Endothelial cell of umbilical vein (primary cell): ENCODE measurements at regions not wholly inside any gene's neighbourhood (a gene's known extent, or its start where the extent isn't known, plus 50 kb on each side); places are given as distances from the start of the nearest gene placed in this dataset.

Experiments
- BruUV-seq: library from RNA; stranded (reverse); fragments of 400-500 nt; replicated peaks from 2 replicates; lab custom pipeline; 2021; lab: Mats Ljungman, UMichigan
- CTCF ChIA-PET: fragments of 300-600, 350-600 bp; sonication (Branson Sonifier 250); formaldehyde crosslinking; loops from one replicate; lab custom pipeline; 2021; ENCODE audit warnings: antibody characterized with exemption, inconsistent platforms; lab: Charles Lee
- POLR2A ChIA-PET: fragments of 300-600, 350-600 bp; sonication (Branson Sonifier 250); formaldehyde crosslinking; loops from one replicate; lab custom pipeline; 2021; ENCODE audit warnings: antibody characterized with exemption, inconsistent platforms; lab: Charles Lee
- DNase-seq: peaks from one replicate; pipeline ENCODE4 v3.0.0-alpha.2; 2011; ENCODE audit warnings: low read depth, low spot score
- FAIRE-seq: peaks from 2 replicates; lab custom pipeline; 2011; peaks lifted over from hg19 to GRCh38; lab: Jason Lieb, UNC
- H2AFZ ChIP-seq: 2 replicates; pipeline ENCODE4 v1.6.0; 2012; ENCODE audit warnings: low read depth, low read length, control low read depth, inconsistent platforms
- H3K27ac ChIP-seq: 2 replicates; pipeline ENCODE4 v1.5.1; 2011; ENCODE audit warnings: low read depth, mild to moderate bottlenecking, control low read depth, low read length, moderate library complexity; ENCODE audit not compliant: insufficient read depth
- H3K27me3 ChIP-seq, 2 experiments: 2 replicates each; pipeline versions ENCODE4 v1.6.0 to v1.6.1; 2011; ENCODE audit warnings: low read length in 2 of 2, mixed read lengths in 1 of 2; ENCODE audit not compliant: control insufficient read depth in 2 of 2, insufficient read depth in 2 of 2
- H3K36me3 ChIP-seq, 2 experiments: 2 replicates in 1 of 2; 3 replicates in 1 of 2; pipeline ENCODE4 v1.5.1; 2011; ENCODE audit warnings: low read length in 2 of 2, mild to moderate bottlenecking in 1 of 2, moderate library complexity in 1 of 2; ENCODE audit not compliant: control insufficient read depth in 2 of 2, insufficient read depth in 2 of 2; ENCODE audit errors: extremely low read depth in 1 of 2
- H3K4me1 ChIP-seq: 3 replicates; pipeline ENCODE4 v1.5.1; 2011; ENCODE audit warnings: mild to moderate bottlenecking, low read length; ENCODE audit not compliant: control insufficient read depth, insufficient read depth; ENCODE audit errors: extremely low read depth
- H3K4me2 ChIP-seq: 2 replicates; pipeline ENCODE4 v1.6.1; 2011; ENCODE audit warnings: low read length, control low read depth, mixed read lengths; ENCODE audit not compliant: insufficient read depth
- H3K4me3 ChIP-seq, 3 experiments: fragments of 200-600 bp in 1 of 3; sonication (generic), shearing (Covaris generic) in 1 of 3; replicated peaks in 1 of 3; 2 replicates each; pipeline ENCODE4 v1.5.1; 2011 to 2016; ENCODE audit warnings: control low read depth in 3 of 3, low read length in 3 of 3, mild to moderate bottlenecking in 2 of 3, inconsistent platforms in 1 of 3, low read depth in 1 of 3, moderate library complexity in 1 of 3; ENCODE audit not compliant: insufficient read depth in 1 of 3
- H3K79me2 ChIP-seq: 2 replicates; pipeline ENCODE4 v1.6.0; 2012; ENCODE audit warnings: low read length, inconsistent platforms; ENCODE audit not compliant: control insufficient read depth, insufficient read depth
- H3K9ac ChIP-seq: replicated peaks from 2 replicates; pipeline ENCODE3; 2011; ENCODE audit warnings: low read length, control low read depth; ENCODE audit not compliant: insufficient read depth; ENCODE audit errors: extremely low read depth
- H3K9me1 ChIP-seq: replicated peaks from 3 replicates; pipeline ENCODE4 v1.6.0; 2011; ENCODE audit warnings: mild to moderate bottlenecking, low read length; ENCODE audit not compliant: control insufficient read depth, insufficient read depth; ENCODE audit errors: extremely low read depth
- H3K9me3 ChIP-seq: replicated peaks from 2 replicates; pipeline ENCODE4 v1.5.1; 2012; ENCODE audit warnings: low read length, inconsistent platforms; ENCODE audit not compliant: control insufficient read depth, insufficient read depth
- H4K20me1 ChIP-seq: replicated peaks from 2 replicates; pipeline ENCODE3; 2011; ENCODE audit warnings: mild to moderate bottlenecking, low read length; ENCODE audit not compliant: control insufficient read depth, insufficient read depth; ENCODE audit errors: extremely low read depth
- EZH2 ChIP-seq: IDR thresholded peaks from 2 replicates; pipeline ENCODE4 v1.6.1; 2012; ENCODE audit warnings: borderline replicate concordance, low read depth, mild to moderate bottlenecking, moderate library complexity, low read length, inconsistent platforms; ENCODE audit not compliant: severe bottlenecking
- FOS ChIP-seq: IDR thresholded peaks from 2 replicates; pipeline ENCODE4 v1.6.1; 2011; ENCODE audit warnings: mild to moderate bottlenecking, low read length, moderate library complexity, borderline replicate concordance; ENCODE audit not compliant: insufficient read depth
- GATA2 ChIP-seq: IDR thresholded peaks from 2 replicates; pipeline ENCODE4 v1.7.0; 2011; ENCODE audit warnings: low read depth, mild to moderate bottlenecking, moderate library complexity, mixed read lengths, low read length; ENCODE audit not compliant: insufficient read length, insufficient read depth
- JUN ChIP-seq: IDR thresholded peaks from 2 replicates; pipeline ENCODE4 v1.6.1; 2011; ENCODE audit warnings: borderline replicate concordance, low read depth; ENCODE audit not compliant: insufficient read length, insufficient read depth
- MAX ChIP-seq: IDR thresholded peaks from 2 replicates; pipeline ENCODE4 v1.6.1; 2011; ENCODE audit not compliant: insufficient read depth, insufficient read length
- MYC ChIP-seq: IDR thresholded peaks from one replicate; pipeline ENCODE4 v1.6.1; 2011; ENCODE audit warnings: mild to moderate bottlenecking, low read depth, low read length
- POLR2AphosphoS5 ChIP-seq: IDR thresholded peaks from 2 replicates; pipeline ENCODE4 v1.6.1; 2012; ENCODE audit warnings: low read depth, mild to moderate bottlenecking, control low read depth, low read length, moderate library complexity; ENCODE audit not compliant: insufficient read depth
- dilution Hi-C: fragments of 300-500 bp; cut with MboI; formaldehyde crosslinking; loops from one replicate; pipeline ENCODE4 v1.15.0; 2019; ENCODE audit warnings: low sequenced_read_pairs; ENCODE audit not compliant: extremely low pct_ligation_motif_present
- intact Hi-C: fragments of 100-400 bp; cut with micrococcal nuclease; formaldehyde crosslinking; loops from one replicate; pipeline ENCODE4 v1.10.0; 2022

DNA sequence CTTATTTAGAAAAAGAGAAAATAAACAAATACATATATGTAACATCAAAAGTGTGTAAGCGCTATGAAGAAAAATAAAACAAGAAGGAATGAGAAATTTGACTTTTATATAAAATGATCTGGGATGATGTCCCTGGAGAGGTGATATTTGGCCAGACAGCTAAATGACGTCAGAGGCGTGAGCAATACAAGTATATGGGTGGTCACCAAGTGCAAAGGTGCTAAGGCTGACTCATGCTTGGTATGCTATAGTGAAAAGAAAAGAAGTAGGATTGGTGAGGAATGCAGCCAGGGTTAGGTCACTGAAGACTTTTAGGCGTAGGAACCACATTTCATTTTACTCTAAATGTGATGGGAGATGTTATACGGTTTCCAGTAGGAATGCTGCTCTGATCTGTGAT is 1049.1 kb upstream of the TENM3 start:
- H3K4me1 ChIP-seq = no peaks in the 10 kb centered on the region
- no peaks in the 10 kb centered on the region for H3K9me1 ChIP-seq
- dilution Hi-C loops (no loop called here), intact Hi-C loops (no loop called here)
- no peak overlapping the region for H3K4me3 ChIP-seq
- no peaks in the 10 kb centered on the region for H4K20me1 ChIP-seq
- DNase-seq = no peak
- H3K9me3 ChIP-seq = peaks cover 4% of the 10 kb centered on the region
- no peak overlapping the region for H3K9ac ChIP-seq
- ChIA-PET CTCF (no interaction called here), POLR2A (no interaction called here)
- TF ChIP-seq POLR2AphosphoS5 (no peak), EZH2 (no peak), MYC (no peak), GATA2 (no peak), FOS (no peak), JUN (no peak), MAX (no peak)
- H3K27me3 ChIP-seq = no peaks in the 10 kb centered on the region
- BruUV-seq = no TSS peak
- no peak overlapping the region for H3K27ac ChIP-seq
- no peaks in the 10 kb centered on the region for H3K79me2 ChIP-seq
- H2AFZ ChIP-seq = no peak overlapping the region
- no peak for FAIRE-seq
- no peak overlapping the region for H3K4me2 ChIP-seq
- no peaks in the 10 kb centered on the region for H3K36me3 ChIP-seq

DNA sequence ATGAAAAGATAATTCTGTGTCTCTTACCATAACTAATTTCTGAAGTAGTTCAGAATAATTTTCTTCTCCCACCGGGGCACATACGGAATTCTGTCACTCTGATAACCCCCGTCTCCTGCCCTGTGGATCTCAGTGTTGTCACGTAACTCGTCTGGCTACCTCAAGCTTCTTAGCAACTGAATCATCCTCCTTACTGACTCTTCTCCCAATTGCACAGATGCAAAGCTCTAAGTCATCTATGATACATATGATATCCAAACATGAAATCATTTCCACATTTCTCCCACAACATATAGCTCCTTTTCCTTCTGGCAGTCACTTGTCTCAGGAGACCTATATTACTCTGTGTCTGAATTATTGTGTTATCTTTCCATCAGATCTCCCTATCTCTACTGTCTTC is 1043.1 kb upstream of the TENM3 start:
- intact Hi-C loops (no loop called here), dilution Hi-C loops (no loop called here)
- Histone ChIP-seq H3K9ac (no peak overlapping the region), H3K4me1 (no peaks in the 10 kb centered on the region), H3K36me3 (no peaks in the 10 kb centered on the region), H3K9me3 (peaks cover 3% of the 10 kb centered on the region), H3K9me1 (no peaks in the 10 kb centered on the region), H4K20me1 (no peaks in the 10 kb centered on the region), H2AFZ (no peak overlapping the region), H3K27ac (no peak overlapping the region), H3K79me2 (no peaks in the 10 kb centered on the region), H3K4me3 (no peak overlapping the region), H3K4me2 (no peak overlapping the region), H3K27me3 (no peaks in the 10 kb centered on the region)
- FAIRE-seq = no peak
- ChIA-PET CTCF (no interaction called here), POLR2A (no interaction called here)
- TF ChIP-seq MAX = no peak
- TF ChIP-seq FOS = no peak
- DNase-seq = no peak
- BruUV-seq = no TSS peak
